NCI-H146 treated with DMSO at 0.1 percent for 48 hours (cell line): ENCODE measurements at regions not wholly inside any gene's neighbourhood (a gene's known extent, or its start where the extent isn't known, plus 50 kb on each side); places are given as distances from the start of the nearest gene placed in this dataset.
"Not testable (repeated sequence)": the region's sequence is repeated elsewhere in the genome, so short reads cannot be mapped to it uniquely, and the experiment has no call there.

Source experiments
- DNase-seq: peaks from one replicate; lab custom pipeline; 2025; ENCODE audit not compliant: unreplicated experiment; lab: John Stamatoyannopoulos, UW

DNA sequence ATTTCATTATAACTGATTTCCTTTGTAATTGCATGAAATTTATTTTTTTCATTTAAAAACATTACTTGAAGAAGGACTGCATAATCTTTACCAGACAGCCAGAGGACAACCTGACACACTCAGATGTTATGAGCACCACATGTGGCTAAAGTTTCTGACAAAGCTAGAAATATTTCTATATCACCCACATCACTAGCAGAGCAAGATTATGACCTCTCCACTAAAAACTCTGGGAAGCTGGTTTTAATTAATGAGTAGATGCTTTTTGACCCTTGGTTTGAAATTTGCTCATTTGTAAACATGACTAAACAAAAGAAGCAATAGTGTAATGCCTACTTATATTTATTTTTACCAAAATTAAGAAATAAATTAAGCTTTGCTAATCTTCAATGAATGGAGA, 661.5 kb upstream of the EPHA5 start:
- no peak for DNase-seq

DNA sequence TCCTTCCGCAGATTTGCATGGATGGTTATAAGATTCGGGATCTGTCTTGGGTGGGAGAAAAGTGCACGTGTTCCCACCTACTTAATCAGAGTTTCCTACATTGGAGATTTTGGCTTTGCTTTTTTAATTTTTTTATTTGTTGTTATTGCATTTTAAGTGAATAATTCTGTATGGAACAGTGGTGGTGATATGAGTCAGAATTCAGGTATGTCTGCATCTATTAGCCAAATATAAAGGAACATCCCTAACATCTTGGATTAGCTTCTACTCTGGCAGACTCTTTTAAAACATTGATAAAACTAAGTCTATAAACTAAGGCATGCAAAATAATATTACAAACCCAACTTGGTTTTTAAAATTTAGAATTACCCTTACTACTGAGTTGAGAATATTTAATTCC, 659.8 kb upstream of the EPHA5 start:
- no peak for DNase-seq

DNA sequence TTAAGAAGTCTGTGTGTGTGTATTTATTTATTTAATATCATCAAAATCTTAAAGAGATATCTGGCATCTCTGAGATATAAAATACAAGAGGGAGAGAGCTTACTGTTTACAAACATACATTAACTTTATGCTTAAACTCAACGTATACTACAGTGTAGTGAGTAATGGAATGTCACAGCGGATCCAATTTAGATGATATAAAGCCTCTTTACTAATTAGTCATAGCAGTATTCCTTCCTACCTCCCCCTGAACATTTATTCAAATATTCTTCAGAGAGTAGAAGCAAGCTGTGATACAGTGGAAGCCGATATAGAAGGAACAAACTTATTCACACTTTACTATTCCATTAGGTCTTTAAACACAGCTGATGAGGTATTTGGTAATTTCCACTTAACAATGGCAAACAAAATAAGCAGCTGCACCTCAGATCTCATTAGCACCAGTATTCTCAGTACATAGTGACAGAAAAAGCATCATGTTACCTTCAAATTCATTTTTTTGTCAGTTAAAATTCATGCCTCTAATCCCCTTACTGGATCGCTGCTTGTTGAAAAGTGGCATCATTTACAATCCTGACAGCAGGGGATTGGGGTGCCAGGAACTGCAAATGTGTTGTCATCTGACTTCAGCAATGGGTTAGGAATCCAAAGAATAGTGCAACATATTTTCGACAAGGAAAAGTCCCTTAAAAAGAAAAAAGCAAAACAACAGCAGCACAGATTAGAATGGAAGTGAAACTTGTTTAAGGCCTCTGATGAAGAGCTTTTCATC, 658.7 kb upstream of the EPHA5 start:
- no peak for DNase-seq

DNA sequence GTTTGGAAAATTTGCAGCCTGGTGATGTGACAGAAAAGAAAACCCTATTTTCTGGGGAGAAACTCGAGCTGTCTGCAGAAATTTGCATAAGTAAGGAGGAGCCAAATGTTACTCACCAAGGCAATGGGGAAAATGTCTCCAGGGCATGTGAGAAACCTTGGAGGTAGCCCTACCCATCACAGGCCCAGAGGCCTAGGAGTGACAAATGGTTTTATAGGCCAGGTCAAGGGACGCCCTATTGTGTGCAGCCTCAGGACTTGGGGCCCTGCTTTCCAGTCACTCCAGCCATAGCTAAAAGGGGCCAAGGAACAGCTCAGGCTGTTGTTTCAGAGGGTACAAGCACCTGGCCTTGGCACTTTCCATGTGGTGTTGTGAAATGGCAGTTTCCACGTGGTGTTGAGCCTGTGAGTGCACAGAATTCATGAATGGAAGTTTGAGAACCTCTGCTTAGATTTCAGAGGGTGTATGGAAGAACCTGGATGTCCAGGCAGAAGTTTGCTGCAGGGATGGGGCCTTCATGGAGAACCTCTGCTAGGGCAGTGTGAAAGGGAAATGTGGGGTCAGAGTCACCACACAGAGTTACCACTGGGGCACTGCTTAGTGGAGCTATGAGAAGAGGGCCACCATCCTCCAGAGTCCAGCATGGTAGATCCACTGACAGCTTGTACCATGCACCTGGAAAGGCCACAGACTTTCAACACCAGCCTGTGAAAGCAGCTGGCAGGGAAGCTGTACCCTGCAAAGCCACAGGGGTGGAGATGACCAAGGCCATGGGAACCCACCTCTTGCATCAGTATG, 637.6 kb upstream of the EPHA5 start:
- DNase-seq: no peak

DNA sequence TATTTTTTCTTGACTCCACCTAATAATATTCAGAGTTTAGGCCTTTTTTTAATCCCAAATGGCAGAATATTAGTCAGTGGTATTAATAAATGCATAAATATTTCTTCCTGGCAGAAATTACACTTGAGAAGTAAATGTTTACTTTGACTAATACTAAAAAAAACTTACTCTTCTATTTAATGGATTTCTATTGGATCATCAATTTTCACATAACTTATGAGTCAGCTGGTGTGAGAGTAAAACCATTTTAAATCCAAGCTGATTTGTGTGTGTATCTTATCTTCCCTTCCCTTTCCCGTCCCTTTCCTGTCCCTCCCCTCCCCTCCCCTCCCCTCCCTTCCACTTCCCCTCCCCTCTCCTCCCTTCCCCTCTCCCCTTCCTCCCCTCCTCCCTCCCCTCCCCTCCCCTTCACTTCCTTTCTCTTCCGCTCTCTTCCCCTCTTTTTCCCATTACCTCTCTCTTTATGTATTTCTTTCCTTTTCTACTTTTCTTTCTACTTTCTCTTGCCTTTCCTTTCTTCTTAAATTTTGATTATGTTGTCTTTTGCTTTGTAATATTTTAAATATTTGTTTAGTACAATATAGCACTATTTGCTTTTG, 630.1 kb upstream of the EPHA5 start:
- DNase-seq: no peak

DNA sequence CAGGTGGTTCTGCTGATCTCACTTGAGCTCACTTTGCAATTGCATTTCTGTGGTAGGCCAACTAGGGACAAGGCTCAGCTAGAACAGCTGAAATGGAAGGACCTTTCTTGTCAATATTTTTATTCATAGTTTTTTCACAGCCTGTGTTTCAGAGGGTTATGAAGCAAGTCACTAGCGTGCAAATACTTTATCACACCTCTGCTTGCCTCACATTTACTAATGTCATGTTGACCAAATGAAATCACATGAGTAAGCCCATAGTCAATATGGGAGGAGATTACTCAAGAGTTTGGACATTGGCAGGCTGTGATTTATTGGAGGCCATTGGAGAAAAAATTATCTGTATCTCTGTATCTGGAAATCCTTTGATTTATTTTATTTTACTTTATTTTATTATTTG, 628.3 kb upstream of the EPHA5 start:
- no peak for DNase-seq

DNA sequence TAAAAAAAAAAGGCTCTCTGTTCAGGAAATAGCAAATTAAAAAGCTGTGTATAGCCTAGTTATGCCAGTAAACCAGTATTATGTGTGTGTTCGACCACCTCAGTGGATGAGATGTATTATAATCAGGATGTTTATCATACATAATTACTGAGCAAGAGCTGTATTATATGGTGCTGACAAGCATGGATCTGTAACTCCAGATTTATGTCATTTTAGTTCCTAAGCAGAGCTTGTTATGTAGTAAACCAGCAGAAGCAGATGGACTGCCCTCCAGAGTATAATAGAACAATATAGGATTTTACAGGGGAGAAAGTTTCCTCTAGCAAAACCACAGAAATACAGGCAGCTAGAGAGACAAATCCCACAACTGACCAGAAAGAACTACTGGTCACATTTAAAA, 627.4 kb upstream of the EPHA5 start:
- no peak for DNase-seq

DNA sequence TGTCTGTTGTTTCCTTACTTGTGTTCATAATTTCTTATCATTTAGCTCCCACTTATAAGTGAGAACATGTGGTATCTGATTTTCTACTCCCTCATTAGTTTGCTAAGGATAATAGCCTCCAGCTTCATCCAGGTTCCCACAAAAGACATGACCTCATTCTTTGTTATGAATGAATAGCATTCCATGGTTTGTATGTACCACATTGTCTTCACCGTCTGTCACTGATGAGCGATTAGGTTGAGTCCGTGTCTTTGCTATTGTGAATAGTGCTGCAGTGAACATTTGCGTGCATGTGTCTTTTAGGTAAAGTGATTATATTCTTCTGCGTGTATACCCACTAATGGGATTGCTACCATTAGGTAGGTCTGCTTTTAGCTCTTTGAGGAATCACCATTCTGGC, 624.3 kb upstream of the EPHA5 start:
- no peak for DNase-seq

DNA sequence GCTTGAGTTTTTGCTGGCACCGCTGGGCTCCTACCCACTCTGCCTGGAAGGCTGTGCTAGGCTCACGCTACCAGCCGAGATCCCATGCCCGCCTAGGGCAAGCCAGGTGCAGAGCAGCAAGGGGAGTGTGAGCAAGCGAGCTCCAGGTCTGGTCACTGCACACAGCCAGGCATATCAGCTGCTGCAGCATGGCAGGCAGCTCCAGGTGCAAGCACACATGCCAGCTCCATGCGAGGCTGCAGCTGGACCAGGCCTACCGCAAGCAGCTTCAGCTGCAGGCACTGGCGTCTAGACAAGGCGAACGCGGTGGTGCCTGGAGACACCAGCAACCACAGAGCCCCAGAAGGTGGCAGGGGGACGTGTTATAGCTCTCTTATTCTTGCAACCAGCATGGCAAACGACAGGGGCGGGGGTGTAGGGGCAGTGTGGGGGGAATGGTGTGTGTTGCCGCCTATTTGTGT, 614.7 kb upstream of the EPHA5 start:
- no peak for DNase-seq

DNA sequence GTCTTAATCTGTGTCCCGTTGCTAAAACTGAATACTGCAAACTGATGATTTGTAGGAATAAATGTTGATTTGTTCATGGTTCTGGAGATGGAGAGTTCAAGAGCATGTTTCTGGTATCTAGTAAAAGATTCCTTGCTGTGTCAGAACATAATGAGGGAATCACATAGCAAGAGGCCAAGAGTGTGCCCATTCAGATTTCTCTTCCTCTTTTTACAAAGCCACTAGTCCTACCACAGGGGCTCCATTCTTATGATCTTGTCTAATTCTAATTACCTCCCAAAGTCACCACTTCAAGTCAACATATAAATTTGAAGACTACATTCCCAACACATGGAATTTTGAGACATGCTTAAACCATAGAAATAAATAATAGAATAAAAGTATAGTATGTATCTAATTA, 608.8 kb upstream of the EPHA5 start:
- DNase-seq: no peak

DNA sequence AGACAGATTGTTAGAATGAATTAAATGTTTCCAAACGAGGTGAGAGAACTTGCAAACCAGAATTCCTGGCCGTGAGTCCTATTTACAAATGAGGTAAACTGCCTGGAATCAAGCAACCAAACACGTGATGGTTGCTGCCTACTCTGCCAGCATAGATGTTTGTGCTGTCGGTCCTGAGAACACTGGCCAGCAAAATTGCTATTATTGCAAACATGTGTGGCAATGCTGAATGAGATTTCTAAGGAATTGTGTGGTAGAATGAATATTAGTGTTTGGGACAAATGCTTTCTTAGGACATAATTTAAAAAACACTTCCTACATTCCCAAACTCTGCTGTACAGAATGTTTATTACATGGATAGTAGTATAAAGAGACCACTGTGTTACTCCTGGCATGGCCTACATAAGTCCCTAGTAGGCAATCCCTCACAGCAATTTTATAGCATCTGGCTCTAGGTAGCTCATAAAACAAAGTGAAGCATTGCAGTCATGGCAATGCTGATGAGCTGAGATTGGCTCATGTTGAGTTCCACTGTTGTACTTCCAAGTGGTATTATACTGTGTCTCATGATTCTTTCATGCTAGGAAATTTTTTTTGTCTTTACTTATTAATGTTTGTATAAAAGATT, 605.2 kb upstream of the EPHA5 start:
- no peak for DNase-seq

DNA sequence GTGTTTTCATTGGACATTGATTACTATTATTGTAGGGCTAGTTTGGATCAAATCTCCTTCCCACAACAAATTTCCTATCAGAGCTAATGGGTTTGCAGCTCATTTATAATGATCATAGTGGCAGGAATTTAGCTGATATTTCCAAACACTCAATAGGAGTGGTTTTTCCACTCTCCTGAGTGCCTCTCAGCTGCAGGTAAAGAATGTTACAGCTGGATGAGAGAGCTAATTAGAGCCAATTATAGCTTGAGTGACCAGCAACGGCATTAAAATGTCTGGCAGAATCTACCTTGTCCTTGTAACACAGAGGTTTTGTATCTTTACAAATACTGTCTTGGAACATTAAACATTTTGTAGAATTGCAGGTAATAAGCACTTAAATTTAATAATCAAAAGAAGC, 602.8 kb upstream of the EPHA5 start:
- no peak for DNase-seq

DNA sequence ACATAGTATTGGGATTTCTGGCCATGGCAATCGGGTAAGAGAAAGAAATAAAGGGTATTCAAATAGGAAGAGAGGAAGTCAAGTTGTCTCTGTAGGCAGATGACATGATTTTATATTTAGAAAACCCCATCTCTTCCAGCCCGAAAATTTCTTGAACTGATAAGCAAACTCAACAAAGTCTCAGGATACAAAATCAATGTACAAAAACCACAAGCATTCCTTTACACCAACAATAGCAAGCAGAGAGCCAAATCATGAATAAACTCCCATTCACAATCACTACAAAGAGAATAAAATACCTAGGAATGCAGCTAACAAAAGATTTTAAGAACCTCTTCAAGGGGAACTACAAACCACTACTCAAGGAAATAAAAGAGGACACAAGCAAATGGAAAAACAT, 600.1 kb upstream of the EPHA5 start:
- not testable (repeated sequence) for DNase-seq

DNA sequence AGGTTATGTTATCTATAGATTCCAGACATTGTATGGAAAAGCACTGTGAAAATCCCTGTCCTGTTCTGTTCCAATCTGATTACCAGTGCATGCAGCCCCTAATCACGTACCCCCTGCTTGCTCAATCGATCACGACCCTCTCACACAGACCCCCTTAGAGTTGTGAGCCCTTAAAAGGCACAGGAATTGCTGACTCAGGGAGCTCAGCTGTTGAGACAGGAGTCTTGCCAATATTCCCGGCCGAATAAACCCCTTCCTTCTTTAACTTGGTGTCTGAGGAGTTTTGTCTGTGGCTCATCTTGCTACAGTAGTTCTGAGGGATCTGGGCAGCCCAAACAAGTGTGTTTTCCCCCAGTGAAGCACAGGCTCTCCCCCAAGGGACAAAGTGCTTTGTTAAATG, 596.3 kb upstream of the EPHA5 start:
- not testable (repeated sequence) for DNase-seq

DNA sequence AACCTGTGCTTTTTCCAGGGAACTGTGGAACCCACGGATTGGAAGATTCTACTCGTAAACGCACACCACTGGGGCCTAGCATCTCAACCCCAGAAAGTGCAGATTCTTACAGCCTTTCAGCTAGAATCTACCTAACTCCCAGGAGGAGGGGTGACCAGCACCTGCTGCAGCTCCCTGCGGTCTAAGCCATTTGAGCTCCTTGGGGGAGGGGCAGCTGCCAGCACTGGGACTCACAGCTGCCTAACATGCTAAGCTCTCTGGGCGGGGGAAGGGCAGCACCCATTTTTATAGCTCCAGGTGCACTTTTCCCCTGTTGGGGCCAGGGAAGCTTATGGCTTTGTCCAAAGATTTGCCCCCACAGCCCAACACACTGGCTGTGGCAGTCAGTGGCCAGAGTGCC, 595.7 kb upstream of the EPHA5 start:
- DNase-seq: no peak

DNA sequence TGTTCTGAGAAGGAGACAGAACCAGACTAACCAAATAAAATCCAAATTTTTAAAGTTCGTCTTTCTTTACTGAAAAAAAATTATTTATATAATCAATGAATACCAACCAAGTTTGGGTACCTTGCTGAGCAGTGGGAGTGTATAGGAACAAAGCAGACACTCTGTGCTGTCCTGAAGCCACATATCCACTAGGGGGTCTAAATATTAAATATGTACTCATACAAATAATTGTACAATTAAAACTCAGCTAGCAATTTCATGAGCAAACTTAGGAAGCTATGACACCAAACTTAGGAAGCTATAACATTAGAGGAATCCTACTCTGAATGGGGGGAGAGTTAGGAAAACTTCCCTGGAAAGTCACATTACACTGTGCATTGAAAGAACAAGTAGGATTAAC, 582.0 kb upstream of the EPHA5 start:
- no peak for DNase-seq

DNA sequence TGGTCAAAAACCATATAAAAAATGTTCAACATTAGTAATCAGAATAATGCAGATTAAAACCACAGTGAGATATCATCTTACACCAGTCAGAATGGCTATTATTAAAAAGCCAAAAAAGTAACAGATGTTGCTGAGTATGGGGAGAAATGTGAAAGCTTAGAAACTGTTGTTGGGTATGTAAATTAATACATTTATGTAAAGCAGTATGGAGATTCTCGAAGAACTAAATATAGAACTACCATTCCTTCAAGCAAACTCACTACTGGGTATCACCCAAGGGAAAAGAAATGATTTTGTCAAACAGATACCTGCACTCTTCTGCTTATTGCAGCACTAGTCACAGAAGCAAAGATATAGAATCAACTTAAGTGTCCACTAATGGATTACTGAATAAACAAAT, 576.4 kb upstream of the EPHA5 start:
- DNase-seq: no peak

DNA sequence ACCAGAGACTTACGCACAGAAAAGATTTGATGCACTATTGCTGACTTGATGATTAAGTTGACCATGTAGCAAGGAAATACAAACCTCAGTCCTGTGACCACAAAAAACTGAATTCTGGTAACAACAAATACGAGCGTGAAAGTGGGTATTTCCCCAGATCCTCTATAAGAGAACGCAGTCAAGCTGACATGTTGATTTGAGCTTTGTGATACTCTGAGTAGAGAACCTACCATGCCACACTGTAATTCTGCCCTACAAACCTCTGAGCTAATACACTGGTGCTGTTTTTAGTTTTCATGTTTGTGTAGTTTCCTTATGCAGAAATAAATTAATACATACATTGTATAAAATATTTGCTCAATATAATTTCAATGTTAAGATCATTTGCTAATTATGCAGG, 565.6 kb upstream of the EPHA5 start:
- no peak for DNase-seq

DNA sequence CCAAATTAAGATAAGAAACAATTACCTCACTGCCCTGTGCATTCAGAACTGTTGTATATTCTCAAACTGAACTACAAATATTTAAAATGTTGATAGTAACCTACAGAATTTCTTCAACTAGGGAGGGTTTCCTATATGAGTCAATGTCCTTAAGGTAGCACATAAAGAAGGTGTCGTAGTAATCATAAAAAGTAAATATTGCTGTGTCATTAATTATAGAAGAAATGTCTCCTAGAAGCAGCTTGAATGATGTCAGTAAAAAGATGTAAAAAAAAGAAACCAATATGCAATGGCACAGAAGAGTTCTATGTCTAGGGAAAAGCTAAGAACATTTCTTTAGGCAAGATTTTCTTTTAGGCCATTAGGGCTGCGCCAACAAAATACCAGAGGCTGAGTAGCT, 559.6 kb upstream of the EPHA5 start:
- DNase-seq: no peak

DNA sequence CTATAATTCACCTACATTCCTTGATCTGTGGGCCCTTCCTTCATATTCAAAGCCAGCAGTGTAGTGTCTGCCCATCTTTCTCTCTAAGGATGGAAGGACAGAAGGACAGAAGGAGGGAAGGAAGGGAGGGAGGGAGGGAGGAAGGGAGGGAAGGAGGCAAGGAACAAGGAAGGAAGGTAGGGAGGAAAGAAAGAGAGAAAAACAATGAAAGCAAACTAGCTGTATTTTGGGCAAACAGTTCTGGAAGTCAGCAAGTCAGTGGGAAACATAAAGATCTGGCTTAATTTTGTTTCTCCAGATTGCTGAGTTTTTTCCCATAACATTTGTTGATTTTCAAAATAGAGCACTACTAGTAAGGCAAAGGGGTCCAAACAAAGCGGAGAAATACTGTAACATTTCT, 555.2 kb upstream of the EPHA5 start:
- DNase-seq: no peak

DNA sequence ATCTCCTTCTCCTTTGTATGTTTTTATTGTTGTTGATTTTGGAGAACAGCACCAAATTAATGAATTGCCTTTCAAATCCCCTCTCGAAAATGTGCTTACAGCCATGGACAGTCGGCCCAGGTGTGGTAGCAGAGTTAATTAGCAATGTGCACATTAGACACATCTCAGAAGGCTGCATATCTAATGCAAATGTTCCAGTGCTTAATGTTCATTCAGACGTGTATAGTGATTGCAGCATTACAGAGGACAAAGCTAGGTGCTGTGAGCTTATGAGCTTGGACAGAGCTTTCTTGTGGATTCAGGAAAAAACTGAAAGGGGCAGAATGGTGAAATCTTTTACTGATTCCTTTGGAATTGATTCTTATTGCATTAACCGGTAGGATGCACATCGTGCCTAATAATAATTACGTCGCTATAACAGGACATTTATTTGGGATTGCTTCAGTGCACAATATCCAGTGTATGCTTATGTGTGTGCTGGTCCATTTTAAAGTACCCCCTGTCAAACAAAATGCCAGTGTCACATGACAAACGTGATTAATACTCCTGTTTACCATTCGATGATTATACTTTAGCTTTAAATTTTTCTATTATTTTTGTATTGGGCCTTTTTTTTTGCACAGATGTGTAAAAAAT, 552.9 kb upstream of the EPHA5 start:
- no peak for DNase-seq
